K562 (cell line): ENCODE measurements at regions not wholly inside any gene's neighbourhood (a gene's known extent, or its start where the extent isn't known, plus 50 kb on each side); places are given as distances from the start of the nearest gene placed in this dataset.
A peak's percentile ranks its signal among the peaks of the same experiment; 100 is the strongest.

Source experiments
- ATF1 ChIP-seq, 2 experiments: fragments of 450-650 bp in 1 of 2; IDR thresholded peaks; 2 replicates each; pipeline ENCODE4 v1.6.1; 2016; ENCODE audit warnings: missing compliant biosample characterization in 1 of 2, missing genetic modification characterization in 1 of 2
- CBFA2T2 ChIP-seq: fragments of 450-650 bp; conservative IDR thresholded peaks from 2 replicates; pipeline ENCODE4 v1.6.1; 2017; ENCODE audit warnings: mild to moderate bottlenecking
- CBX8 ChIP-seq: fragments of 200-600 bp; sonication (generic); IDR thresholded peaks from 2 replicates; pipeline ENCODE4 v1.6.1; 2012; ENCODE audit warnings: borderline replicate concordance, mixed run types, low read depth, mild to moderate bottlenecking, moderate library complexity, mixed read lengths, low read length, control low read depth, inconsistent platforms; ENCODE audit not compliant: poor library complexity, severe bottlenecking; ENCODE audit errors: extremely low read depth
- DACH1 ChIP-seq: fragments of 450-650 bp; IDR thresholded peaks from 2 replicates; pipeline ENCODE4 v1.6.1; 2018; ENCODE audit not compliant: partially characterized antibody
- EZH2 ChIP-seq: IDR thresholded peaks from 2 replicates; pipeline ENCODE4 v1.6.1; 2012; ENCODE audit warnings: low read depth, mild to moderate bottlenecking, inconsistent platforms, low read length, borderline replicate concordance
- FOXM1 ChIP-seq, 2 experiments: fragments of 450-650 bp in 1 of 2; sonication (generic) in 1 of 2; formaldehyde crosslinking in 1 of 2; IDR thresholded peaks; 2 replicates each; pipeline versions ENCODE4 v1.6.1 to v1.9.0; 2017 to 2022; ENCODE audit warnings: low read depth in 2 of 2, mild to moderate bottlenecking in 2 of 2, missing genetic modification reagents in 1 of 2, moderate library complexity in 1 of 2
- HOXB6 ChIP-seq: fragments of 250-450 bp; sonication (Bioruptor Pico); IDR thresholded peaks from 2 replicates; pipeline ENCODE4 v1.5.1; 2022; ENCODE audit warnings: mild to moderate bottlenecking, borderline replicate concordance
- POLR2A ChIP-seq: fragments of 450-650 bp; conservative IDR thresholded peaks from 2 replicates; pipeline ENCODE4 v1.6.1; 2016
- POLR2AphosphoS5 ChIP-seq: IDR thresholded peaks from 2 replicates; pipeline ENCODE4 v1.6.1; 2011; ENCODE audit warnings: mild to moderate bottlenecking, low read depth, low read length, moderate library complexity; ENCODE audit not compliant: control insufficient read depth, insufficient read depth
- SMARCA4 ChIP-seq: fragments of 450-650 bp; IDR thresholded peaks from 2 replicates; pipeline ENCODE4 v1.6.1; 2016
- SUPT5H ChIP-seq: fragments of 450-650 bp; IDR thresholded peaks from 2 replicates; pipeline ENCODE4 v1.6.1; 2016
- ZNF143 ChIP-seq: sonication (generic); formaldehyde crosslinking; IDR thresholded peaks from 2 replicates; pipeline ENCODE4 v1.9.0; 2022; ENCODE audit warnings: mild to moderate bottlenecking, missing genetic modification reagents
- ZNF24 ChIP-seq: fragments of 450-650 bp; IDR thresholded peaks from 2 replicates; pipeline ENCODE4 v1.6.1; 2016
- ZNF699 ChIP-seq: fragments of 250-450 bp; sonication (Bioruptor Pico); IDR thresholded peaks from 2 replicates; pipeline ENCODE4 v1.8.0; 2021; ENCODE audit warnings: mild to moderate bottlenecking, moderate library complexity; ENCODE audit not compliant: insufficient replicate concordance
- TF ChIP-seq, protein P1 (sequence below), 2 experiments: IDR thresholded peaks in 1 of 2; conservative IDR thresholded peaks in 1 of 2; 2 replicates each; pipeline ENCODE4 v1.6.1; 2016; ENCODE audit warnings: low read depth in 2 of 2, mild to moderate bottlenecking in 1 of 2, missing compliant biosample characterization in 1 of 2, missing genetic modification characterization in 1 of 2, moderate library complexity in 1 of 2
- TF ChIP-seq, protein P2 (sequence below): fragments of 450-650 bp; formaldehyde crosslinking; IDR thresholded peaks from 2 replicates; pipeline ENCODE4 v1.4.0; 2022; ENCODE audit warnings: missing genetic modification characterization
- TF ChIP-seq, protein P3 (sequence below): sonication (generic); formaldehyde crosslinking; IDR thresholded peaks from 2 replicates; pipeline ENCODE4 v1.5.0; 2020; ENCODE audit warnings: missing genetic modification reagents
- TF ChIP-seq, protein P4 (sequence below): fragments of 250-450 bp; sonication (Bioruptor Pico); IDR thresholded peaks from 2 replicates; pipeline ENCODE4 v1.4.0; 2020; ENCODE audit warnings: mild to moderate bottlenecking, moderate library complexity, borderline replicate concordance
- TF ChIP-seq, protein P5 (sequence below): fragments of 450-650 bp; formaldehyde crosslinking; IDR thresholded peaks from 2 replicates; pipeline ENCODE4 v1.4.0; 2022; ENCODE audit warnings: mild to moderate bottlenecking, moderate library complexity

DNA sequence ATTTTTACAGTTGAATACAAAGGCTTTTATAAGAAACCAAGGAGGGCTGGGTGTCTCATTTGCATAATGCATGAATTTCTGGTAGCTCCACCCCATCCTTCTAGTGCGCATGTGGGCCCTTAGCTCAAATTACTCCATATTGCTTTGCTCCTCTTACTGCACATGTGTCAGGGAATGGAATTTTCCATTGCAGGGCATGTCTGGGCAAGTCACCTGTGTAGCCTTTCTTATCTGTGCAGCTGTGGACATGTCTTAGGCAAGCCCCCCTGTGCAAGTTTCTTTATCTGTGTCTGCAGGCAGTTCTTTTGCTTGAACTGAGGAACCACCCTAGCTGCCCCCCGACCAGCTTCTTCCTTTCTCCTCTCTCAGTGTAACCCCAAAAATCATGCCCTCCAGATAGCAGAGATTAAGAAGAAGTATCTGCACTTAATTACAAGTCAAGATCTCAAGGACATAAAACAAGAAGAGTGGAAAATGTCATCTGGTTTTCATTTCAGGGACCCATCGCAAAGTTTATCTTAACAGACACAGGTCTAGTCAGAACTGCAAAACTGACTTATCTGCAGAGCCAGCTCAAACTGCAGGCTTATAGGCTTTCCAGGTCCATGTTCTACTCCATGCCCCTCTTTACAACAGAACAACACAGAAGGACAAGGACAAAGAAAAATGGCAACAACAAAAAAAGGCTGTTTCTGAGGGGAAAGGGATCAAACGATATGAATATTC lies 137.9 kb upstream of the HS3ST4 start (continued):
- TF ChIP-seq, protein P1, sequence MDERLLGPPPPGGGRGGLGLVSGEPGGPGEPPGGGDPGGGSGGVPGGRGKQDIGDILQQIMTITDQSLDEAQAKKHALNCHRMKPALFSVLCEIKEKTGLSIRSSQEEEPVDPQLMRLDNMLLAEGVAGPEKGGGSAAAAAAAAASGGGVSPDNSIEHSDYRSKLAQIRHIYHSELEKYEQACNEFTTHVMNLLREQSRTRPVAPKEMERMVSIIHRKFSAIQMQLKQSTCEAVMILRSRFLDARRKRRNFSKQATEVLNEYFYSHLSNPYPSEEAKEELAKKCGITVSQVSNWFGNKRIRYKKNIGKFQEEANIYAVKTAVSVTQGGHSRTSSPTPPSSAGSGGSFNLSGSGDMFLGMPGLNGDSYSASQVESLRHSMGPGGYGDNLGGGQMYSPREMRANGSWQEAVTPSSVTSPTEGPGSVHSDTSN (CRISPR knock-in tag; IDR thresholded peaks at IDR 0.05; ENCODE audit: low read depth): no peak
- TF ChIP-seq, protein P1 (tag; conservative IDR thresholded peaks at IDR 0.05; ENCODE audit: low read depth): peak; percentile 36; the same call in 1 of the 2 replicates
- TF ChIP-seq, protein P2, sequence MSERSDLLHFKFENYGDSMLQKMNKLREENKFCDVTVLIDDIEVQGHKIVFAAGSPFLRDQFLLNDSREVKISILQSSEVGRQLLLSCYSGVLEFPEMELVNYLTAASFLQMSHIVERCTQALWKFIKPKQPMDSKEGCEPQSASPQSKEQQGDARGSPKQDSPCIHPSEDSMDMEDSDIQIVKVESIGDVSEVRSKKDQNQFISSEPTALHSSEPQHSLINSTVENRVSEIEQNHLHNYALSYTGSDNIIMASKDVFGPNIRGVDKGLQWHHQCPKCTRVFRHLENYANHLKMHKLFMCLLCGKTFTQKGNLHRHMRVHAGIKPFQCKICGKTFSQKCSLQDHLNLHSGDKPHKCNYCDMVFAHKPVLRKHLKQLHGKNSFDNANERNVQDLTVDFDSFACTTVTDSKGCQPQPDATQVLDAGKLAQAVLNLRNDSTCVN (CRISPR knock-in tag): no peak
- no peak for TF ChIP-seq CBX8
- no peak for TF ChIP-seq ATF1 (CRISPR knock-in tag; IDR thresholded peaks at IDR 0.05)
- peak; percentile 72 for TF ChIP-seq ATF1 (tag; IDR thresholded peaks at IDR 0.05)
- TF ChIP-seq FOXM1 (IDR thresholded peaks at IDR 0.05; ENCODE audit: low read depth): peak; percentile 85
- TF ChIP-seq FOXM1 (CRISPR knock-in tag; IDR thresholded peaks at IDR 0.05; ENCODE audit: low read depth): no peak
- no peak for TF ChIP-seq ZNF699 (CRISPR knock-in tag)
- peak; percentile 42 for TF ChIP-seq DACH1
- TF ChIP-seq, protein P3, sequence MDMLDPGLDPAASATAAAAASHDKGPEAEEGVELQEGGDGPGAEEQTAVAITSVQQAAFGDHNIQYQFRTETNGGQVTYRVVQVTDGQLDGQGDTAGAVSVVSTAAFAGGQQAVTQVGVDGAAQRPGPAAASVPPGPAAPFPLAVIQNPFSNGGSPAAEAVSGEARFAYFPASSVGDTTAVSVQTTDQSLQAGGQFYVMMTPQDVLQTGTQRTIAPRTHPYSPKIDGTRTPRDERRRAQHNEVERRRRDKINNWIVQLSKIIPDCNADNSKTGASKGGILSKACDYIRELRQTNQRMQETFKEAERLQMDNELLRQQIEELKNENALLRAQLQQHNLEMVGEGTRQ (CRISPR knock-in tag): no peak
- no peak for TF ChIP-seq POLR2A
- TF ChIP-seq HOXB6 (CRISPR knock-in tag): no peak
- no peak for TF ChIP-seq EZH2
- no peak for TF ChIP-seq ZNF143 (CRISPR knock-in tag)
- peak; percentile 88; the same call in 1 of the 2 replicates for TF ChIP-seq POLR2AphosphoS5
- peak; percentile 91 for TF ChIP-seq SMARCA4
- peak; percentile 98 for TF ChIP-seq CBFA2T2
- TF ChIP-seq, protein P4, sequence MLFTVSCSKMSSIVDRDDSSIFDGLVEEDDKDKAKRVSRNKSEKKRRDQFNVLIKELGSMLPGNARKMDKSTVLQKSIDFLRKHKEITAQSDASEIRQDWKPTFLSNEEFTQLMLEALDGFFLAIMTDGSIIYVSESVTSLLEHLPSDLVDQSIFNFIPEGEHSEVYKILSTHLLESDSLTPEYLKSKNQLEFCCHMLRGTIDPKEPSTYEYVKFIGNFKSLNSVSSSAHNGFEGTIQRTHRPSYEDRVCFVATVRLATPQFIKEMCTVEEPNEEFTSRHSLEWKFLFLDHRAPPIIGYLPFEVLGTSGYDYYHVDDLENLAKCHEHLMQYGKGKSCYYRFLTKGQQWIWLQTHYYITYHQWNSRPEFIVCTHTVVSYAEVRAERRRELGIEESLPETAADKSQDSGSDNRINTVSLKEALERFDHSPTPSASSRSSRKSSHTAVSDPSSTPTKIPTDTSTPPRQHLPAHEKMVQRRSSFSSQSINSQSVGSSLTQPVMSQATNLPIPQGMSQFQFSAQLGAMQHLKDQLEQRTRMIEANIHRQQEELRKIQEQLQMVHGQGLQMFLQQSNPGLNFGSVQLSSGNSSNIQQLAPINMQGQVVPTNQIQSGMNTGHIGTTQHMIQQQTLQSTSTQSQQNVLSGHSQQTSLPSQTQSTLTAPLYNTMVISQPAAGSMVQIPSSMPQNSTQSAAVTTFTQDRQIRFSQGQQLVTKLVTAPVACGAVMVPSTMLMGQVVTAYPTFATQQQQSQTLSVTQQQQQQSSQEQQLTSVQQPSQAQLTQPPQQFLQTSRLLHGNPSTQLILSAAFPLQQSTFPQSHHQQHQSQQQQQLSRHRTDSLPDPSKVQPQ: no peak
- no peak for TF ChIP-seq SUPT5H
- TF ChIP-seq, protein P5, sequence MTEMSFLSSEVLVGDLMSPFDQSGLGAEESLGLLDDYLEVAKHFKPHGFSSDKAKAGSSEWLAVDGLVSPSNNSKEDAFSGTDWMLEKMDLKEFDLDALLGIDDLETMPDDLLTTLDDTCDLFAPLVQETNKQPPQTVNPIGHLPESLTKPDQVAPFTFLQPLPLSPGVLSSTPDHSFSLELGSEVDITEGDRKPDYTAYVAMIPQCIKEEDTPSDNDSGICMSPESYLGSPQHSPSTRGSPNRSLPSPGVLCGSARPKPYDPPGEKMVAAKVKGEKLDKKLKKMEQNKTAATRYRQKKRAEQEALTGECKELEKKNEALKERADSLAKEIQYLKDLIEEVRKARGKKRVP (CRISPR knock-in tag): peak; percentile 71
- TF ChIP-seq ZNF24: no peak
